OCI-LY1 (cell line): ENCODE measurements at regions not wholly inside any gene's neighbourhood (a gene's known extent, or its start where the extent isn't known, plus 50 kb on each side); places are given as distances from the start of the nearest gene placed in this dataset.

ENCODE experiments used
- EZH2 ChIP-seq: fragments of 200-600 bp; sonication (generic), shearing (Covaris generic); IDR thresholded peaks from 2 replicates; pipeline ENCODE4 v1.8.0; 2017; ENCODE audit warnings: borderline replicate concordance, mixed run types, mild to moderate bottlenecking, antibody characterized with exemption, low read length, moderate library complexity, mixed read lengths
- TF ChIP-seq, protein P1 (sequence below): fragments of 200-600 bp; sonication (generic), shearing (Covaris generic); IDR thresholded peaks from 2 replicates; pipeline ENCODE4 v1.5.1; 2017; ENCODE audit warnings: mild to moderate bottlenecking, antibody characterized with exemption, low read length, moderate library complexity, mixed read lengths

DNA sequence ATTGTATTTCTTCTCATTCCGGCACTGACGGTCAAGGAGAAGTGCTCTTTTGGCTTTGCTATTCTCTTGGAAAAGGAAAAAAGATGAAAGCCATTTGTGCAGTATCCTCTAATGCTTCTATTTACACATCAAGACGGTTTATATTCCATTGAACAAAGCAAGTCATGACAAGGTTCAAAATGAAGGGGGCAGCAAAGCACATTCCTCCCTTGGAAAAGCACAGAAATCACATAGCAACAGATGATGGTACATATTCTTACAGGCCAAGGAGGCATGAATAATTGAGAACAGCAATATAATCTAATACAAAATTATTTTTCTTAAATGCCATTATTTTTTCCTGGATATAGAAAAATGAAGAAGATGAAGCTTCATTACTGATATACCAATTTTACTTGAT is 508.2 kb upstream of the JAG1 start:
- TF ChIP-seq, protein P1, sequence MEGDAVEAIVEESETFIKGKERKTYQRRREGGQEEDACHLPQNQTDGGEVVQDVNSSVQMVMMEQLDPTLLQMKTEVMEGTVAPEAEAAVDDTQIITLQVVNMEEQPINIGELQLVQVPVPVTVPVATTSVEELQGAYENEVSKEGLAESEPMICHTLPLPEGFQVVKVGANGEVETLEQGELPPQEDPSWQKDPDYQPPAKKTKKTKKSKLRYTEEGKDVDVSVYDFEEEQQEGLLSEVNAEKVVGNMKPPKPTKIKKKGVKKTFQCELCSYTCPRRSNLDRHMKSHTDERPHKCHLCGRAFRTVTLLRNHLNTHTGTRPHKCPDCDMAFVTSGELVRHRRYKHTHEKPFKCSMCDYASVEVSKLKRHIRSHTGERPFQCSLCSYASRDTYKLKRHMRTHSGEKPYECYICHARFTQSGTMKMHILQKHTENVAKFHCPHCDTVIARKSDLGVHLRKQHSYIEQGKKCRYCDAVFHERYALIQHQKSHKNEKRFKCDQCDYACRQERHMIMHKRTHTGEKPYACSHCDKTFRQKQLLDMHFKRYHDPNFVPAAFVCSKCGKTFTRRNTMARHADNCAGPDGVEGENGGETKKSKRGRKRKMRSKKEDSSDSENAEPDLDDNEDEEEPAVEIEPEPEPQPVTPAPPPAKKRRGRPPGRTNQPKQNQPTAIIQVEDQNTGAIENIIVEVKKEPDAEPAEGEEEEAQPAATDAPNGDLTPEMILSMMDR, result no peak
- no peak for TF ChIP-seq EZH2
